IMR-90 (cell line): ENCODE measurements at regions not wholly inside any gene's neighbourhood (a gene's known extent, or its start where the extent isn't known, plus 50 kb on each side); places are given as distances from the start of the nearest gene placed in this dataset.

Experiments
- ATAC-seq: fragments of 200-7000 bp; cut with Tn5 transposase; 2 replicates; pipeline ENCODE4 v1.9.1; 2020; ENCODE audit warnings: low read depth, mild to moderate bottlenecking, moderate library complexity
- BruUV-seq: library from RNA; stranded (reverse); fragments of 400-500 nt; replicated peaks from 2 replicates; lab custom pipeline; 2021; lab: Mats Ljungman, UMichigan
- CTCF ChIA-PET: fragments of 300-600 bp; formaldehyde crosslinking; extraction: SDS; loops from one replicate; lab custom pipeline; 2021; ENCODE audit warnings: antibody characterized with exemption; lab: Yijun Ruan, JAX
- POLR2A ChIA-PET: fragments of 300-600 bp; sonication (Branson Sonifier 250); formaldehyde crosslinking; loops from one replicate; lab custom pipeline; 2022; ENCODE audit warnings: antibody characterized with exemption; ENCODE audit not compliant: unreplicated experiment; lab: Charles Lee
- DNase-seq: peaks from one replicate; pipeline ENCODE4 v3.0.0; 2013
- H2AFZ ChIP-seq: replicated peaks from 2 replicates; pipeline ENCODE3; 2013; ENCODE audit warnings: low read length, mild to moderate bottlenecking; ENCODE audit not compliant: poor library complexity
- H2AK5ac ChIP-seq: 2 replicates; pipeline ENCODE4 v1.6.1; 2013; ENCODE audit warnings: low read depth, low read length, inconsistent platforms
- H2AK9ac ChIP-seq: replicated peaks from 2 replicates; pipeline ENCODE3; 2013; ENCODE audit warnings: mild to moderate bottlenecking, low read depth, low read length, moderate library complexity; ENCODE audit not compliant: poor library complexity
- H2BK120ac ChIP-seq: 2 replicates; pipeline ENCODE4 v1.6.1; 2013; ENCODE audit warnings: low read depth, low read length, inconsistent platforms
- H2BK15ac ChIP-seq: 3 replicates; pipeline ENCODE4 v1.6.1; 2013; ENCODE audit warnings: low read depth, low read length, inconsistent platforms
- H2BK20ac ChIP-seq: 2 replicates; pipeline ENCODE4 v1.6.1; 2013; ENCODE audit warnings: low read depth, mild to moderate bottlenecking, inconsistent platforms, low read length, moderate library complexity
- H2BK5ac ChIP-seq: 2 replicates; pipeline ENCODE4 v1.6.1; 2013; ENCODE audit warnings: mild to moderate bottlenecking, low read depth, low read length, inconsistent platforms; ENCODE audit not compliant: poor library complexity, severe bottlenecking
- H3K14ac ChIP-seq: replicated peaks from 2 replicates; pipeline ENCODE4 v1.6.1; 2013; ENCODE audit warnings: low read depth, low read length, inconsistent platforms
- H3K18ac ChIP-seq: 2 replicates; pipeline ENCODE4 v1.6.1; 2013; ENCODE audit warnings: low read depth, low read length, control low read depth
- H3K23ac ChIP-seq: 2 replicates; pipeline ENCODE4 v1.6.1; 2013; ENCODE audit warnings: low read depth, low read length, inconsistent platforms
- H3K27ac ChIP-seq: 2 replicates; pipeline ENCODE4 v1.5.1; 2013; ENCODE audit warnings: mild to moderate bottlenecking, control low read depth, low read length; ENCODE audit not compliant: insufficient read depth
- H3K27me3 ChIP-seq: 2 replicates; pipeline ENCODE4 v1.6.1; 2013; ENCODE audit warnings: low read length; ENCODE audit not compliant: control insufficient read depth, insufficient read depth
- H3K36me3 ChIP-seq: 2 replicates; pipeline ENCODE4 v1.6.1; 2013; ENCODE audit warnings: low read length, mixed read lengths; ENCODE audit not compliant: control insufficient read depth, insufficient read depth
- H3K4ac ChIP-seq: 2 replicates; pipeline ENCODE4 v1.6.1; 2013; ENCODE audit warnings: low read depth, low read length, inconsistent platforms
- H3K4me1 ChIP-seq: 2 replicates; pipeline ENCODE4 v1.6.1; 2013; ENCODE audit warnings: low read length, mixed read lengths; ENCODE audit not compliant: control insufficient read depth, insufficient read depth
- H3K4me2 ChIP-seq: 2 replicates; pipeline ENCODE4 v1.6.1; 2013; ENCODE audit warnings: low read depth, mild to moderate bottlenecking, control low read depth, low read length, moderate library complexity
- H3K4me3 ChIP-seq: 2 replicates; pipeline ENCODE4 v1.5.1; 2013; ENCODE audit warnings: low read depth, mild to moderate bottlenecking, control low read depth, low read length, moderate library complexity; ENCODE audit not compliant: insufficient read depth
- H3K56ac ChIP-seq: 2 replicates; pipeline ENCODE4 v1.6.1; 2013; ENCODE audit warnings: low read length, inconsistent platforms; ENCODE audit not compliant: insufficient read depth; ENCODE audit errors: extremely low read depth
- H3K79me1 ChIP-seq, 2 experiments: 2 replicates each; pipeline ENCODE4 v1.6.1; 2013; ENCODE audit warnings: low read length in 2 of 2, inconsistent platforms in 1 of 2, low read depth in 1 of 2
- H3K9ac ChIP-seq: 2 replicates; pipeline ENCODE4 v1.6.1; 2013; ENCODE audit warnings: low read depth, low read length, control low read depth
- H3K9me1 ChIP-seq: 2 replicates; pipeline ENCODE4 v1.6.1; 2013; ENCODE audit warnings: low read length, inconsistent platforms; ENCODE audit not compliant: insufficient read depth
- H3K9me3 ChIP-seq: 2 replicates; pipeline ENCODE4 v1.6.1; 2013; ENCODE audit warnings: low read length; ENCODE audit not compliant: control insufficient read depth, insufficient read depth
- H4K20me1 ChIP-seq: 2 replicates; pipeline ENCODE4 v1.6.1; 2013; ENCODE audit warnings: low read length, inconsistent platforms; ENCODE audit not compliant: insufficient read depth
- H4K5ac ChIP-seq: 2 replicates; pipeline ENCODE4 v1.6.1; 2013; ENCODE audit warnings: mild to moderate bottlenecking, low read depth, low read length, control low read depth
- H4K8ac ChIP-seq, 2 experiments: 2 replicates each; pipeline ENCODE4 v1.6.1; 2013; ENCODE audit warnings: low read depth in 2 of 2, low read length in 2 of 2, control low read depth in 1 of 2, inconsistent platforms in 1 of 2
- H4K91ac ChIP-seq: 2 replicates; pipeline ENCODE4 v1.6.1; 2013; ENCODE audit warnings: low read depth, low read length, inconsistent platforms; ENCODE audit not compliant: insufficient read depth
- CEBPB ChIP-seq: IDR thresholded peaks from 2 replicates; pipeline ENCODE4 v1.6.1; 2012; ENCODE audit warnings: low read depth, low read length, improper control_type of control experiment
- CHD1 ChIP-seq: IDR thresholded peaks from 2 replicates; pipeline ENCODE4 v1.6.1; 2012; ENCODE audit warnings: low read depth, low read length, improper control_type of control experiment
- CTCF ChIP-seq: conservative IDR thresholded peaks from 2 replicates; pipeline ENCODE4 v1.5.1; 2012; ENCODE audit warnings: mild to moderate bottlenecking, low read depth, low read length, improper control_type of control experiment
- ELK1 ChIP-seq: fragments of 150-350 bp; IDR thresholded peaks from 2 replicates; pipeline ENCODE4 v1.6.1; 2016; ENCODE audit warnings: low read depth, mild to moderate bottlenecking, low read length, moderate library complexity, borderline replicate concordance
- MAFK ChIP-seq: IDR thresholded peaks from 2 replicates; pipeline ENCODE4 v1.6.1; 2012; ENCODE audit warnings: low read depth, low read length, improper control_type of control experiment
- MAZ ChIP-seq: IDR thresholded peaks from 2 replicates; pipeline ENCODE4 v1.6.1; 2012; ENCODE audit warnings: low read depth, mild to moderate bottlenecking, low read length, improper control_type of control experiment, moderate library complexity, borderline replicate concordance
- MXI1 ChIP-seq: IDR thresholded peaks from 2 replicates; pipeline ENCODE4 v1.6.1; 2012; ENCODE audit warnings: low read depth, mild to moderate bottlenecking, low read length, moderate library complexity, borderline replicate concordance
- POLR2A ChIP-seq: IDR thresholded peaks from 2 replicates; pipeline ENCODE4 v1.6.1; 2012; ENCODE audit warnings: mild to moderate bottlenecking, low read depth, low read length
- RAD21 ChIP-seq: IDR thresholded peaks from 2 replicates; pipeline ENCODE4 v1.6.1; 2012; ENCODE audit warnings: low read length, improper control_type of control experiment
- RCOR1 ChIP-seq: IDR thresholded peaks from 2 replicates; pipeline ENCODE4 v1.6.1; 2012; ENCODE audit warnings: mild to moderate bottlenecking, low read length, improper control_type of control experiment; ENCODE audit not compliant: insufficient replicate concordance
- SMC3 ChIP-seq: fragments of 150-350 bp; IDR thresholded peaks from 2 replicates; pipeline ENCODE4 v1.6.1; 2016; ENCODE audit warnings: low read depth, mild to moderate bottlenecking, antibody characterized with exemption, low read length, moderate library complexity
- USF2 ChIP-seq: fragments of 150-350 bp; IDR thresholded peaks from 2 replicates; pipeline ENCODE4 v1.6.1; 2017; ENCODE audit warnings: mild to moderate bottlenecking, antibody characterized with exemption, low read length, low read depth
- WGBS, 2 experiments: methylation state at CpG; one replicate each; pipeline versions ENCODE4 v1.1.5 to v1.1.7; 2013; ENCODE audit warnings: missing lambda C conversion rate in 2 of 2; ENCODE audit not compliant: insufficient read length in 1 of 2; ENCODE audit errors: extremely low coverage in 2 of 2; 5-methylcytosine and 5-hydroxymethylcytosine counted together
- dilution Hi-C: fragments of 300-500 bp; cut with HindIII; formaldehyde crosslinking; loops from one replicate; pipeline ENCODE4 v1.14.3; 2018; ENCODE audit warnings: low sequenced_read_pairs; ENCODE audit not compliant: unreplicated experiment
- in situ Hi-C: fragments of 300-500 bp; cut with MboI; formaldehyde crosslinking; loops from 3 replicates; pipeline ENCODE4 v1.14.3; 2019; ENCODE audit warnings: low sequenced_read_pairs, inconsistent platforms, mixed read lengths
- intact Hi-C: fragments of 100-400 bp; cut with micrococcal nuclease; formaldehyde crosslinking; loops from 2 replicates; pipeline ENCODE4 v1.10.0; 2022

GRCh38 chr15:39230205-39230907, 350.5 kb upstream of the THBS1 start:
- H3K27me3 ChIP-seq, result no peaks in the 10 kb centered on the region
- BruUV-seq, result no TSS peak
- peak overlapping the region; percentile 77 for H3K4ac ChIP-seq
- dilution Hi-C loops (no loop called here), in situ Hi-C loops (no loop called here), intact Hi-C loops (loop anchor here (5.0 kb wide), 1 partner anchor 72 kb away; no protein-coding TSS in a partner anchor)
- no peaks in the 10 kb centered on the region for H3K9me3 ChIP-seq
- peaks cover 0 to 6% of the 10 kb centered on the region in 2 experiments; a peak in 1 of 4 replicates for H3K79me1 ChIP-seq
- peaks cover 15% of the 10 kb centered on the region for H3K9me1 ChIP-seq
- H3K4me3 ChIP-seq, result no peak overlapping the region
- H2AK5ac ChIP-seq, result peak overlapping the region; percentile 83
- peaks cover 20% of the 10 kb centered on the region for H3K4me1 ChIP-seq
- H2AFZ ChIP-seq, result peak overlapping the region; percentile 79
- peak overlapping the region; percentile 82 for H3K23ac ChIP-seq
- H2BK15ac ChIP-seq, result peak overlapping the region; percentile 86
- peak overlapping the region; percentile 89 for H2BK20ac ChIP-seq
- no peak for ATAC-seq
- peak overlapping the region; percentile 50 for H3K27ac ChIP-seq
- no peaks in the 10 kb centered on the region for H3K36me3 ChIP-seq
- no peak overlapping the region for H3K4me2 ChIP-seq
- H2BK5ac ChIP-seq, result peak overlapping the region; percentile 79
- no peak overlapping the region for H3K9ac ChIP-seq
- DNase-seq, result no peak
- H3K14ac ChIP-seq, result peak overlapping the region; percentile 83
- H2BK120ac ChIP-seq, result peak overlapping the region; percentile 89
- H3K56ac ChIP-seq, result no peak overlapping the region
- no CpG with 5 or more reads among the region's 8 CpGs for WGBS, 2 experiments
- peak overlapping the region; percentile 51 for H4K91ac ChIP-seq
- peak overlapping the region; percentile 76 for H4K5ac ChIP-seq
- TF ChIP-seq CTCF (no peak), CEBPB (no peak), MAZ (no peak), USF2 (no peak), RCOR1 (no peak), MXI1 (no peak), MAFK (no peak), ELK1 (no peak), POLR2A (no peak), SMC3 (no peak), CHD1 (no peak), RAD21 (no peak)
- ChIA-PET POLR2A (no interaction called here), CTCF (no interaction called here)
- peak overlapping the region; percentile 14 to 78; a peak in 3 of 4 replicates for H4K8ac ChIP-seq
- H3K18ac ChIP-seq, result peak overlapping the region; percentile 79
- no peaks in the 10 kb centered on the region for H4K20me1 ChIP-seq
- H2AK9ac ChIP-seq, result peak overlapping the region; percentile 8
